ENCODE measurements at regions not wholly inside any gene's neighbourhood (a gene's known extent, or its start where the extent isn't known, plus 50 kb on each side); places are given as distances from the start of the nearest gene placed in this dataset.

- Histone ChIP-seq H3K27me3 (replicated peaks; ENCODE audit: insufficient read depth, low read depth, low read length, poor library complexity) (no peaks in the 10 kb centered on the region), H3K36me3 (ENCODE audit: insufficient read depth, low read length, poor library complexity, severe bottlenecking) (no peaks in the 10 kb centered on the region), H3K4me1 (ENCODE audit: insufficient read depth, low read length, poor library complexity, severe bottlenecking) (no peaks in the 10 kb centered on the region), H3K4me3 (ENCODE audit: low read depth, low read length, poor library complexity, severe bottlenecking) (no peak overlapping the region), H3K27ac (ENCODE audit: low read depth, low read length, poor library complexity, severe bottlenecking) (no peak overlapping the region), H3K9me3 (ENCODE audit: low read depth, low read length, poor library complexity, severe bottlenecking) (no peaks in the 10 kb centered on the region)
- DNase-seq (ENCODE audit: low spot score) = no peak
- no peak for TF ChIP-seq CTCF (conservative IDR thresholded peaks at IDR 0.05; ENCODE audit: low read depth, low read length)
- TF ChIP-seq EZH2 (IDR thresholded peaks at IDR 0.05; ENCODE audit: borderline replicate concordance, low read depth, low read length, poor library complexity, severe bottlenecking) = no peak
- ChIA-PET POLR2A (ENCODE audit: low non-redundant PET) (no interaction called here), CTCF (no interaction called here)
- BruUV-seq (replicated peaks) = no TSS peak
- intact Hi-C loops (cut with micrococcal nuclease; ENCODE audit: unreplicated experiment) = no loop called here
These were observed 1841.9 kb downstream of the EFNA5 start for GRCh38 chr5:105828821-105829220.

- intact Hi-C loops (cut with micrococcal nuclease; ENCODE audit: unreplicated experiment) = no loop called here
- no peaks in the 10 kb centered on the region for H3K4me1 ChIP-seq (ENCODE audit: insufficient read depth, low read length, poor library complexity, severe bottlenecking)
- ChIA-PET POLR2A (ENCODE audit: low non-redundant PET) (no interaction called here), CTCF (no interaction called here)
- no peaks in the 10 kb centered on the region for H3K36me3 ChIP-seq (ENCODE audit: insufficient read depth, low read length, poor library complexity, severe bottlenecking)
- H3K27me3 ChIP-seq (replicated peaks; ENCODE audit: insufficient read depth, low read depth, low read length, poor library complexity) = no peaks in the 10 kb centered on the region
- no peaks in the 10 kb centered on the region for H3K9me3 ChIP-seq (ENCODE audit: low read depth, low read length, poor library complexity, severe bottlenecking)
- H3K27ac ChIP-seq (ENCODE audit: low read depth, low read length, poor library complexity, severe bottlenecking) = no peak overlapping the region
- no peak for DNase-seq (ENCODE audit: low spot score)
- no TSS peak for BruUV-seq (replicated peaks)
- no peak overlapping the region for H3K4me3 ChIP-seq (ENCODE audit: low read depth, low read length, poor library complexity, severe bottlenecking)
- no peak for TF ChIP-seq EZH2 (IDR thresholded peaks at IDR 0.05; ENCODE audit: borderline replicate concordance, low read depth, low read length, poor library complexity, severe bottlenecking)
- TF ChIP-seq CTCF (conservative IDR thresholded peaks at IDR 0.05; ENCODE audit: low read depth, low read length) = no peak
These were observed 1848.9 kb downstream of the EFNA5 start for GRCh38 chr5:105821800-105822199.

- no peak for DNase-seq (ENCODE audit: low spot score)
- CTCF ChIA-PET = no interaction called here
- H3K9me3 ChIP-seq (ENCODE audit: low read depth, low read length, poor library complexity, severe bottlenecking) = no peaks in the 10 kb centered on the region
- no peaks in the 10 kb centered on the region for H3K36me3 ChIP-seq (ENCODE audit: insufficient read depth, low read length, poor library complexity, severe bottlenecking)
- no peaks in the 10 kb centered on the region for H3K4me1 ChIP-seq (ENCODE audit: insufficient read depth, low read length, poor library complexity, severe bottlenecking)
- no peak overlapping the region for H3K27ac ChIP-seq (ENCODE audit: low read depth, low read length, poor library complexity, severe bottlenecking)
- intact Hi-C loops (cut with micrococcal nuclease; ENCODE audit: unreplicated experiment) = no loop called here
- BruUV-seq (replicated peaks) = no TSS peak
- no peak overlapping the region for H3K4me3 ChIP-seq (ENCODE audit: low read depth, low read length, poor library complexity, severe bottlenecking)
- no peaks in the 10 kb centered on the region for H3K27me3 ChIP-seq (replicated peaks; ENCODE audit: insufficient read depth, low read depth, low read length, poor library complexity)
- TF ChIP-seq EZH2 (IDR thresholded peaks at IDR 0.05; ENCODE audit: borderline replicate concordance, low read depth, low read length, poor library complexity, severe bottlenecking) (no peak), CTCF (conservative IDR thresholded peaks at IDR 0.05; ENCODE audit: low read depth, low read length) (no peak)
- POLR2A ChIA-PET (ENCODE audit: low non-redundant PET) = no interaction called here
These were observed 1852.8 kb downstream of the EFNA5 start for GRCh38 chr5:105817914-105818313.

All from A673 (cell line).